Occipital lobe (tissue), 1 donor: ENCODE measurements at regions not wholly inside any gene's neighbourhood (a gene's known extent, or its start where the extent isn't known, plus 50 kb on each side); places are given as distances from the start of the nearest gene placed in this dataset.

Experiments
- DNase-seq: peaks from one replicate; lab custom pipeline; 2025; lab: John Stamatoyannopoulos, UW

GRCh38 chr11:70839851-70840250, 412.5 kb downstream of the SHANK2 start:
- no peak for DNase-seq

- DNase-seq = no peak
These were observed 411.1 kb downstream of the SHANK2 start for GRCh38 chr11:70841264-70841663.

GRCh38 chr11:70842256-70842655, 410.1 kb downstream of the SHANK2 start:
- DNase-seq = no peak

GRCh38 chr11:70842701-70843100, 409.7 kb downstream of the SHANK2 start:
- no peak for DNase-seq

- no peak for DNase-seq
These were observed 408.5 kb downstream of the SHANK2 start for GRCh38 chr11:70843906-70844305.

- no peak for DNase-seq
These were observed 408.0 kb downstream of the SHANK2 start for GRCh38 chr11:70844387-70844786.

- no peak for DNase-seq
These were observed 406.8 kb downstream of the SHANK2 start for GRCh38 chr11:70845591-70846041.

- no peak for DNase-seq
These were observed 405.4 kb downstream of the SHANK2 start for GRCh38 chr11:70846781-70847655.

GRCh38 chr11:70848243-70848750, 404.1 kb downstream of the SHANK2 start:
- DNase-seq = no peak

- DNase-seq = no peak
These were observed 403.3 kb downstream of the SHANK2 start for GRCh38 chr11:70849031-70849430.

GRCh38 chr11:70851308-70851707, 401.1 kb downstream of the SHANK2 start:
- no peak for DNase-seq

GRCh38 chr11:70851907-70852306, 400.5 kb downstream of the SHANK2 start:
- no peak for DNase-seq

GRCh38 chr11:70853068-70853769, 399.2 kb downstream of the SHANK2 start:
- peak; percentile 71 for DNase-seq

- no peak for DNase-seq
These were observed 398.6 kb downstream of the SHANK2 start for GRCh38 chr11:70853770-70854108.

- no peak for DNase-seq
These were observed 398.2 kb downstream of the SHANK2 start for GRCh38 chr11:70854201-70854600.

- DNase-seq = no peak
These were observed 397.3 kb downstream of the SHANK2 start for GRCh38 chr11:70854901-70855556.

GRCh38 chr11:70857894-70858293, 394.5 kb downstream of the SHANK2 start:
- DNase-seq = no peak

- DNase-seq = no peak
These were observed 393.2 kb downstream of the SHANK2 start for GRCh38 chr11:70859180-70859579.

GRCh38 chr11:70860888-70861287, 391.5 kb downstream of the SHANK2 start:
- DNase-seq = no peak

GRCh38 chr11:70861559-70861958, 390.8 kb downstream of the SHANK2 start:
- no peak for DNase-seq

- DNase-seq = no peak
These were observed 390.3 kb downstream of the SHANK2 start for GRCh38 chr11:70862093-70862492.

GRCh38 chr11:70863186-70863585, 389.2 kb downstream of the SHANK2 start:
- no peak for DNase-seq
